IPS-15b (cell line): ENCODE measurements at regions not wholly inside any gene's neighbourhood (a gene's known extent, or its start where the extent isn't known, plus 50 kb on each side); places are given as distances from the start of the nearest gene placed in this dataset.

Experiments
- H3K27me3 ChIP-seq: one replicate; pipeline ENCODE4 v1.6.1; 2013; ENCODE audit warnings: low read length; ENCODE audit not compliant: control insufficient read depth, insufficient read depth
- H3K36me3 ChIP-seq: one replicate; pipeline ENCODE4 v1.6.1; 2013; ENCODE audit warnings: low read length; ENCODE audit not compliant: control insufficient read depth, insufficient read depth
- H3K4me1 ChIP-seq: one replicate; pipeline ENCODE4 v1.6.1; 2013; ENCODE audit warnings: mild to moderate bottlenecking, low read length; ENCODE audit not compliant: control insufficient read depth, insufficient read depth
- H3K4me3 ChIP-seq: one replicate; pipeline ENCODE4 v1.5.1; 2013; ENCODE audit warnings: low read depth, low read length
- H3K9ac ChIP-seq: one replicate; pipeline ENCODE4 v1.6.1; 2013; ENCODE audit warnings: low read depth, mild to moderate bottlenecking, low read length
- H3K9me3 ChIP-seq: one replicate; pipeline ENCODE4 v1.6.1; 2013; ENCODE audit warnings: mild to moderate bottlenecking, low read length; ENCODE audit not compliant: control insufficient read depth, insufficient read depth

GRCh38 chr15:95561463-95561862 lies 769.0 kb upstream of the NR2F2 start:
- Histone ChIP-seq H3K4me3 (no peak overlapping the region), H3K27me3 (no peaks in the 10 kb centered on the region), H3K36me3 (no peaks in the 10 kb centered on the region), H3K9ac (no peak overlapping the region), H3K9me3 (no peaks in the 10 kb centered on the region), H3K4me1 (peaks cover 4% of the 10 kb centered on the region)

GRCh38 chr15:95563634-95564033 lies 766.9 kb upstream of the NR2F2 start:
- Histone ChIP-seq H3K4me1 (no peaks in the 10 kb centered on the region), H3K36me3 (no peaks in the 10 kb centered on the region), H3K4me3 (no peak overlapping the region), H3K9ac (no peak overlapping the region), H3K27me3 (no peaks in the 10 kb centered on the region), H3K9me3 (no peaks in the 10 kb centered on the region)

GRCh38 chr15:95565016-95565600 lies 765.4 kb upstream of the NR2F2 start:
- Histone ChIP-seq H3K9me3 (no peaks in the 10 kb centered on the region), H3K4me3 (no peak overlapping the region), H3K9ac (no peak overlapping the region), H3K27me3 (no peaks in the 10 kb centered on the region), H3K36me3 (no peaks in the 10 kb centered on the region), H3K4me1 (no peaks in the 10 kb centered on the region)

GRCh38 chr15:95565690-95566089 lies 764.8 kb upstream of the NR2F2 start:
- Histone ChIP-seq H3K4me3 (no peak overlapping the region), H3K27me3 (no peaks in the 10 kb centered on the region), H3K4me1 (no peaks in the 10 kb centered on the region), H3K36me3 (no peaks in the 10 kb centered on the region), H3K9ac (no peak overlapping the region), H3K9me3 (no peaks in the 10 kb centered on the region)

- Histone ChIP-seq H3K9me3 (peaks cover 4% of the 10 kb centered on the region), H3K36me3 (no peaks in the 10 kb centered on the region), H3K4me3 (no peak overlapping the region), H3K27me3 (no peaks in the 10 kb centered on the region), H3K4me1 (no peaks in the 10 kb centered on the region), H3K9ac (no peak overlapping the region)
These were observed 762.8 kb upstream of the NR2F2 start for GRCh38 chr15:95567686-95568085.

GRCh38 chr15:95574053-95574452 lies 756.4 kb upstream of the NR2F2 start:
- H3K36me3 ChIP-seq = no peaks in the 10 kb centered on the region
- H3K9ac ChIP-seq = no peak overlapping the region
- no peaks in the 10 kb centered on the region for H3K27me3 ChIP-seq
- H3K4me3 ChIP-seq = no peak overlapping the region
- peaks cover 4% of the 10 kb centered on the region for H3K9me3 ChIP-seq
- H3K4me1 ChIP-seq = no peaks in the 10 kb centered on the region

- no peak overlapping the region for H3K9ac ChIP-seq
- no peaks in the 10 kb centered on the region for H3K9me3 ChIP-seq
- no peaks in the 10 kb centered on the region for H3K36me3 ChIP-seq
- no peak overlapping the region for H3K4me3 ChIP-seq
- no peaks in the 10 kb centered on the region for H3K27me3 ChIP-seq
- no peaks in the 10 kb centered on the region for H3K4me1 ChIP-seq
These were observed 752.6 kb upstream of the NR2F2 start for GRCh38 chr15:95577927-95578326.

- Histone ChIP-seq H3K27me3 (no peaks in the 10 kb centered on the region), H3K9me3 (no peaks in the 10 kb centered on the region), H3K4me3 (no peak overlapping the region), H3K9ac (no peak overlapping the region), H3K4me1 (no peaks in the 10 kb centered on the region), H3K36me3 (no peaks in the 10 kb centered on the region)
These were observed 750.4 kb upstream of the NR2F2 start for GRCh38 chr15:95580121-95580520.

- Histone ChIP-seq H3K4me3 (no peak overlapping the region), H3K9me3 (no peaks in the 10 kb centered on the region), H3K27me3 (no peaks in the 10 kb centered on the region), H3K9ac (no peak overlapping the region), H3K36me3 (no peaks in the 10 kb centered on the region), H3K4me1 (no peaks in the 10 kb centered on the region)
These were observed 748.9 kb upstream of the NR2F2 start for GRCh38 chr15:95581595-95581994.

GRCh38 chr15:95584088-95584487 lies 746.4 kb upstream of the NR2F2 start:
- H3K27me3 ChIP-seq = no peaks in the 10 kb centered on the region
- H3K4me1 ChIP-seq = no peaks in the 10 kb centered on the region
- H3K4me3 ChIP-seq = no peak overlapping the region
- no peaks in the 10 kb centered on the region for H3K36me3 ChIP-seq
- no peaks in the 10 kb centered on the region for H3K9me3 ChIP-seq
- H3K9ac ChIP-seq = no peak overlapping the region

GRCh38 chr15:95588056-95588455 lies 742.4 kb upstream of the NR2F2 start:
- Histone ChIP-seq H3K9ac (no peak overlapping the region), H3K9me3 (no peaks in the 10 kb centered on the region), H3K4me3 (no peak overlapping the region), H3K27me3 (no peaks in the 10 kb centered on the region), H3K36me3 (no peaks in the 10 kb centered on the region), H3K4me1 (no peaks in the 10 kb centered on the region)

- H3K4me1 ChIP-seq = no peaks in the 10 kb centered on the region
- H3K4me3 ChIP-seq = no peak overlapping the region
These were observed 739.9 kb upstream of the NR2F2 start for GRCh38 chr15:95590533-95591044.

More at GRCh38 chr15:95590533-95591044, 739.9 kb upstream of the NR2F2 start:
- H3K9ac ChIP-seq = no peak overlapping the region
- no peaks in the 10 kb centered on the region for H3K36me3 ChIP-seq
- no peaks in the 10 kb centered on the region for H3K27me3 ChIP-seq
- H3K9me3 ChIP-seq = no peaks in the 10 kb centered on the region
